GM18499 (cell line): ENCODE measurements at regions not wholly inside any gene's neighbourhood (a gene's known extent, or its start where the extent isn't known, plus 50 kb on each side); places are given as distances from the start of the nearest gene placed in this dataset.
A peak's percentile ranks its signal among the peaks of the same experiment; 100 is the strongest.

ENCODE experiments used
- ATAC-seq: cut with Tn5 transposase; IDR thresholded peaks from one replicate; pipeline ENCODE4 v1.9.1; 2021; ENCODE audit warnings: moderate number of reproducible peaks; ENCODE audit not compliant: insufficient read depth, unreplicated experiment

GRCh38 chr13:99655351-99656091 is 154.2 kb downstream of the TM9SF2 start:
- no peak for ATAC-seq

DNA sequence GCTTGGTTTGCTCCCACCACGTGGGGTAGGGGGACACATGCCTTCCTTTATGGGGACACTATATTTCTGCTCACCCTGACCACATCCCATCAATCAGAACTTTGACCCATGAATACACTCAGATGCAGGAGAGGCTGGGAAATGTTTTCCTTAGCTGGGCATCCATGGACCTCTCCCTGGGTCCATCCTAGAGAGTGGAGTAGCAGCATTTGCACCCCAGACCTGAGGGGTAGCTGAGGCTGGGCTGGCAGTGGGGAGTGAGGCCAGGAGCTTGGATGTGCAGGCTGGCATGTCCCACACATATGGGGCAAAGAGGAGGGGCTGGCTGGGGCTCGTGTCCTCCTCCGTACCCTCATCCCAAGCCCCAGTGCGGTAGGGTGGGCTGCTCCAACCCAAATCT is 152.8 kb downstream of the TM9SF2 start:
- ATAC-seq = no peak

DNA sequence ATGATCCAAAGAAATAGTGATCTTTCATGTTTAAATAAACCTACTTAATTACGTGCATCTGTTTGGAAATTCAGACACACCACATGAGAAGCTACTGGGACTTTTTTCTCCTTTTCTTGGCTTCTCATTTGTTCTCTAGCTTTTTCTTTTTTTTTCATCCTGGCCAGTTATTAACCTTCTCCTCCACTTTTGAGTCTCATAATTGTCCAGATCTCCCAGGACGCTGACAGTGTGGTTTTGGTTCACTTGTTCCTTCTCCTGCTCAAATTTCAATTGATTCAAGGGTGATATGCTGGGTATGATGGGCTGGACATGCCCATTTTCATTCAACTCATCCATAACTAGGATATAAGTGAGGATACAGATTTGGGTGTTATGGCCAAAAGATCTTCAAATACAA is 152.3 kb downstream of the TM9SF2 start:
- no peak for ATAC-seq

GRCh38 chr13:99652901-99653300 is 151.6 kb downstream of the TM9SF2 start:
- ATAC-seq = no peak

DNA sequence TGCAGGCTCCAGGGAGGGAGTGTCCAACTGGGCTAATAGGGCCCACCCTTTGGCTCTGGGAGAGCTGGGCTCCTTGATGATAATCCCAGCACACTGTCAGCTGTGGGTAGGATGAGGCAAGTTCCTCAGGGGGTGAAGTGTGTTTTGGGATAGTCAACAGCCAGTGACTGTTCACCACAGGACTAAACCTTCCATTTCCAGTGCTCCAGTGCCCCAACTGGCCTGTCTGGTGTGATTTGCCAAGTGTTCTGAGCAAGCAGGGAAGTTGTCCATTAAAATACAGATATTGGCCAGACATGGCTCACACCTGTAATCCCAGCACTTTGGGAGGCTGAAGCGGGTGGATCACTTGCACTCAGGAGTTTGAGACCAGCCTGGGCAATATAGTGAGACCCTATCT is 150.9 kb downstream of the TM9SF2 start:
- no peak for ATAC-seq

DNA sequence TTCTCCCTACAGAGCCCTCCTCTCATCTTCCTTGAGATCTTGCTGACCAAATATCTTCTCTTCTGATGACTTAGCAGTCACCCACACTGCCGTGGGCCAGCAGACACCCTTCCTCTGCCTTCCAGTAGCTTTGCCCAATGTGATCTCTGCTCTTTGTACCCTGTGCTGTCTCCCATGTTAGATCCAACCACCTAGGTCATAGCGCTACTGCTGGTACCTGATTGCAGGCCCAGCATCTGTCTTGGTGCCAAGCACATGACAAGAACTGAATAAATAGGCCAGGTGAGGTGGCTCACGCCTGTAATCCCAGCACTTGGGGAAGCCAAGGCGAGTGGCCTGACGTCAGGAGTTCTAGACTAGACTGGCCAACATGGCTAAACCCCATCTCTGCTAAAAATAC is 149.7 kb downstream of the TM9SF2 start:
- ATAC-seq = no peak

DNA sequence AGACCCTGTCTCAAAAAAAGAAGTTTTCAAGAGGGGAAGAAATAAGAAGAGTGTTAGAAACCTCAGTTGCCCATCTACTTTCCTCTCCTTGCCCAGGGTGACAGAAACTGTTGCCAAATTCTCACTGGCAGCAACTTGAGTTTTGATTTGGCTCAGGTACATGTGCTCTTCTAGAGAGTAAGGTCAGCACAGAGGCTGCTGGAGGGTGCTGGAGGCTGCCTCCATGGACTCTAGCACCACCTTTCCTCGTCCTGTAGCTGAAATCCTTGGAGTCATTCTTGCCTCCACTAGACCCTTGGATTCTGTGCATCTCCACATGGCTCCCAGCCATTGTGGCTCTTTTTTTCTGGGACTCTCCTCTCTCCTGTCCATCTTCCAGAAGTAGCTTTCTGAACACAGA is 149.1 kb downstream of the TM9SF2 start:
- no peak for ATAC-seq

DNA sequence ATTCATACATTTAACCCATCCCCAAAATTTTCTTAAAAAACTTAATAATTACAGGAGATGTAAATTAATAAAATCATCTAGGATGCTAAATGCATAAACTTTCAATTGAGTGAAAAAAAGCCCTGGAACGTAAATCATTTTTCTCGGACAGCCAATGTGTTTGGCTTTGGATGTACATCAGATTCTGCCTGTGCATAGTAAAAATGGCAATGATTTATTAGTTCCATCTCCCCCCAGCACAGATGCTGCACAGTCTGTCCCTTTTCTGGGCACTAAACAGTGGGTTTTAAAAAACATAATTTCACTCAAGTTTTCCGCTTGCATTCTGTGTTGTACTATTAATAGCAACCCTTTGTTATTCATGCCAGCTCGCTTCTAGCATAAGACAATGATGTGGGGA is 147.7 kb downstream of the TM9SF2 start:
- no peak for ATAC-seq

GRCh38 chr13:99648066-99648665 is 146.9 kb downstream of the TM9SF2 start:
- no peak for ATAC-seq

DNA sequence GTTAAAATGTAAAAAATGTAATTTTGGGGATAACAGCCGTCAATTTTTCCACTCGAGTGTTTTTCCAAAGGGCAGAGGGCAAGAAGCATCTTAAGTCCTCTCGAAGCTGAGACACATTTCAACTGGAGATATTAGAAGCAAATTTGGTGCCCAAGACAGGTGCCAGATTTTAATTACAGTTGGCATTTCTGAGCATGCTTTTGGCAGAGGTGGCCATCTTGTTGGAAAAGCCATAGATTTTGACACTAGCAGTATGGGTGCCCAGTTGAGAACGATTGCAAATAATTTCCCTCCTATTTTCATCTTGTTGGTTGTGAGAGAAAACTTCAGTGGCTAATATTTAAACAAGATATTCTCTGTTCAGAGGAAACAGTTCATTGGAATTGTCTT is 146.3 kb downstream of the TM9SF2 start:
- ATAC-seq = no peak

GRCh38 chr13:99646866-99647595 is 145.8 kb downstream of the TM9SF2 start:
- no peak for ATAC-seq

GRCh38 chr13:99642841-99643240 is 141.6 kb downstream of the TM9SF2 start:
- no peak for ATAC-seq

DNA sequence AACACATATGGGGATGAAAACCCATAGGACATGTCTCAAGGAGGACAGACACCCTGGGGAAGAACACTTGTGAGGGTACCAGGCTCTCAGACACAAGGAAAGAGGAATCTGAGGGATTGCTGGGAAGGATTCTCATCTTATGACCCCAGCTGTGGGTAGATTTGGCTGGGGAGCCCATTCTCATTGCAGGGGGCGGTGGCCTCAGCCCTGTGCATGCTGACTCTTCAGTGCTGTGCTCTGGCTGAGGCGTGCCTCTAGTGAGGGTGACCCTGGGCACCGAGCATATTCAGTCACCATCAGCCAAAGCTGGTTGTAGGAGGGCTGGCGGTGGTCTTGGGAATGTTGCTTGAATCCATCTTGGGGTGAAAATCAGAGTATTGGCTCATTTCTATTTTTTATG is 140.7 kb downstream of the TM9SF2 start:
- ATAC-seq = no peak

GRCh38 chr13:99640260-99640659 is 139.0 kb downstream of the TM9SF2 start:
- ATAC-seq = no peak

DNA sequence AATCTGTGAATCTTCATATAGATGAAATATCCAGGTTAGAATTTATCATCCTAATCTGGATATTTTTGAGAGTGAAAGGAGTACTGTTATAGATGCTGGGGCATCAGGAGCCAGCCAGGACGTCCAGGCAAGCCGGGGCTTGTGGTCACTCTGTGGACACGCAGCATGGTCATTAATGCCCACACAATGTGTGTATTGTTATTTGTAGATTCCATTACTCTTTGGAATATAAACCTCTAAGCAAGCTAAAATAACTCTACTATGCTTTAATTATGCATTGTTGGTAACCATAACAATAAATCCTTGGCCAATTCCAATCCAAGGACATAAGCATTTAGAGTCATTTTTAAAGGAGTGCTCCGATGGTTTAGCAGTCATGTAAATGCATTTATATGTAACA is 137.9 kb downstream of the TM9SF2 start:
- no peak for ATAC-seq

GRCh38 chr13:99636728-99637353 is 135.6 kb downstream of the TM9SF2 start:
- ATAC-seq = peak; percentile 93

DNA sequence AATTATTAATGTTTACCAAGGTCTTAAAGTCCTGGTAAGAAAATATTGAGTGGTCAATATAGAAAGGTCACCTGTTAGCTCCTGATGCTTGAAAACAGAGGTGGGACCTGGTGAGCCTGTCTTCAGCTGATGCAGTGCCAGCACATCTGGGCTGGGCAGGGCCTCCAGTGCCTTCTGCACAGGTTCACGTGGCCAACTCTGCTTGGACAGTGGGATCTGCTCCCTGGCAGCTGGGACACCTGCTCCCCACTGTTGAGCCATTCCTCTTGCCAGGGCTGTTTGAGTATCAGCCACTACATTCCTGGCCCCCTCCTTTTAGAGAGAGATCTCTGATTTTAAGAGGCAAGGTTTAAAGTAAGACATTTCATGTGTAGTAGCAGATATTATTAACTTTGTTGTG is 135.0 kb downstream of the TM9SF2 start:
- no peak for ATAC-seq

GRCh38 chr13:99634672-99635071 is 133.4 kb downstream of the TM9SF2 start:
- no peak for ATAC-seq

DNA sequence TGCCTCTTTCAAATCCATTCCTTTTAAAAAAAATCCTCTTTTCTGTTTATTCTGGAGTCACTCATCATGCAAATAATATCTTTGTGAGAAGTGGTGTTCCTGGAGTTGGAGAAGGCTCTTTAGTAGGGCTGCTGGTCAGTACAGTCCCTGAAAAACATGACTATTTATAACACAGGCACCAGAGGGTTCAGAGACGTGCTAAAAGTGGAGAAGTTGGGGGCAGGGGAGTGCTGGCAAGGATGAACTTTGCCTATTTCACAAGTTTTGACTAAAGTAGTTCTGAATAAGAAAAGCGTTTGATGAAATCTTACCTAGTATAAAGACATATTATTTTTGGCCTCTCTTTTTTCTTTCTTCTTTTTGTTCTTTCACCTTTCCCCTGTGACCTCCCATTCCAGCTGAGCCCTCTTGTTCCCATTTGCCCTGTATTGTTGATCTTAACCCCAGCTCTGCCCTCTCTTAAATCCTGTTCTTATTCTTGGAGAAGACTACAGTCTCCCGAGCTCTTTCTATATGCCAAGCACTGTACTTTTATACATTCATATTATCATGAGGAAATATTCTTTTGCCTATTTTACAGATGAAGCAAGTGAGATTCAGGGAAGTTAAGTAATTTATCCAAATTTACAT is 129.1 kb downstream of the TM9SF2 start:
- ATAC-seq = no peak

DNA sequence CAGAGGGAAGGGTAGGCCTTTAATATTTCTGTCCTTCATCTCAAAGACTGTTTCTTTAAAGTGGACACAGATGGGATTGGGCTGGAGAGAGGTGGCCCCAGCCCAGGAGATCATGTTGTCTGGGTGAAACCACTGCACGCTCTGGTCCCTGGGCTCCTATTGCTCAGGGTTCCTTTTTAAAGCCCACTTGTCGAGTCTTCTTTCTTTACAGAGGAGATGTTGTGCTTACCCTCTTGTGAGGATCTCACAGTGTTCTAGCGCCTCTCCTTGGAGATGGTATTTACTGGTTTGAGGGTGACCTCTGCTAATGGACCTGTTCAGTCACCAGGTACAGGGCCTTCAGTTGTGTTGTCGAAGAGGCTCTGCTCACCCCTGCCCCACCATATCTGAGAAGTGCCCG is 128.4 kb downstream of the TM9SF2 start:
- ATAC-seq = no peak

- no peak for ATAC-seq
These were observed 127.2 kb downstream of the TM9SF2 start for GRCh38 chr13:99628442-99628841.
